ENCODE measurements at regions not wholly inside any gene's neighbourhood (a gene's known extent, or its start where the extent isn't known, plus 50 kb on each side); places are given as distances from the start of the nearest gene placed in this dataset.

DNA sequence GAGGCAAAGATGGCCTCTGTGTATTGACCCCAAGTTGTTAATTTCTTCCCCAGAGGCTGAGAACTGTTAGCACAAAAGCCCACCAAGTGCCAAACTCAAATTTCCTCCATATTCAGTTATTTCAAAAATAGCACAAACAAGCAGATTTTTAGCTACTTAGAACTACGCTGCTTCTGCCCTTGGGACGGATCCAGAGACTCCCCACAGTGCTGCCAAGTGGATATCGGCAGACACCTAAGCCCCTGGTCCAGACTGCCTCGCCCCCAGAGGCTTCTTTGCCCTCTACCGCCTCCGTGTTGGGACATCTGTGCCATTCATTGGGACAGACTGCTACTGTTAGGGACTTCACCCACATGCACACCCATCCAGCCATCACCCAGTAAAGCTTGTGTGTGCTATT is 188.3 kb downstream of the POSTN start:
- no peak for DNase-seq
- Mint-ChIP-seq H3K27ac (no peak overlapping the region), H3K36me3 (no peaks in the 10 kb centered on the region), H3K9me3 (peaks cover 5 to 6% of the 10 kb centered on the region in 2 donors), H3K27me3 (no peaks in the 10 kb centered on the region), H3K4me3 (no peak overlapping the region), H3K4me1 (no peaks in the 10 kb centered on the region)
- ATAC-seq (replicated peaks) = no peak

- Mint-ChIP-seq H3K4me1 (no peaks in the 10 kb centered on the region), H3K9me3 (peaks cover 5 to 6% of the 10 kb centered on the region in 2 donors), H3K36me3 (no peaks in the 10 kb centered on the region), H3K27me3 (no peaks in the 10 kb centered on the region), H3K27ac (no peak overlapping the region), H3K4me3 (no peak overlapping the region)
- ATAC-seq (replicated peaks) = no peak
- DNase-seq = no peak
Observed at GRCh38 chr13:37409756-37410155, 188.8 kb downstream of the POSTN start.

DNA sequence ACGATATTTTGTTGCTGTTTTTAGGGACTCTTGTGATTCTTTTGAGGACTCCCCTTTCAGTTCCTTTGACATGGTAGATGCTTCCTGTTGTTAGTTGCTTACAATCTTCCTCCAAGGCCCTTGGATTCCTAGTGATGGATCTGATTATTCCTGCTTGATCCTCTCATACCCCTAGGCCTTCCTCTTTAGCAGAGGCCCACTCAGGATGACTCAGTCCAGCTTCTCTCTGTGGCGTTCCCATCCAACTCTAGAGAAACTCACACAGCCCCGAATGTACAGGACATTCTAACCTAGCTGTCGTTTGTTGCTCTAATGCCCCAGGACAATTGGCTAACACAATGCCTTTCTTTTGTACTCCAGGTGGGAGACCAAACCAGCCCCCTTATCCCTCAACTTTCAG is 191.4 kb downstream of the POSTN start:
- ATAC-seq (replicated peaks) = no peak
- Mint-ChIP-seq H3K27ac (no peak overlapping the region), H3K36me3 (no peaks in the 10 kb centered on the region), H3K27me3 (no peaks in the 10 kb centered on the region), H3K4me1 (no peaks in the 10 kb centered on the region), H3K9me3 (peaks cover 5 to 6% of the 10 kb centered on the region in 2 donors), H3K4me3 (no peak overlapping the region)
- no peak for DNase-seq

DNA sequence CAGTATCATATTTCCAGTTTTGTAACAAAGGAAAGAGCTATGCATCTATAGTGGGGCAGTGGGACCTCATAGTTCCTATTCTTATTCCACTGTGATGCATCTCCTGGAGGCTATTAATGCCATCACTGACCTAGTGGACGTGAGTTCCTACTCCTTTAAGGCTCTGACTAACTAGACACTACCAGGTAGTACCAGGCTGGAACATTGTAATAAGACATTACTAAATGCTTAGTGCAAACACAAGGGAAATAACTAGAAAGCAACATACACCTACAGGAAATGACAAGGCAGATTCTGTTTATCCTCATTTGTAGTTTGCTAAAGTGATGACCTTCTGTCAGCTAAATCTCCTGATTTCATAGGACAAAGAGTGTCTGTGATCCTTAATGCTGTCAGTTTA is 192.5 kb downstream of the POSTN start:
- DNase-seq (no peak), ATAC-seq (replicated peaks) (no peak)
- no peaks in the 10 kb centered on the region for H3K27me3 Mint-ChIP-seq
- H3K9me3 Mint-ChIP-seq = peaks cover 6% of the 10 kb centered on the region in 2 donors
- H3K27ac Mint-ChIP-seq = no peak overlapping the region
- H3K4me3 Mint-ChIP-seq = no peak overlapping the region
- no peaks in the 10 kb centered on the region for H3K36me3 Mint-ChIP-seq
- no peaks in the 10 kb centered on the region for H3K4me1 Mint-ChIP-seq

DNA sequence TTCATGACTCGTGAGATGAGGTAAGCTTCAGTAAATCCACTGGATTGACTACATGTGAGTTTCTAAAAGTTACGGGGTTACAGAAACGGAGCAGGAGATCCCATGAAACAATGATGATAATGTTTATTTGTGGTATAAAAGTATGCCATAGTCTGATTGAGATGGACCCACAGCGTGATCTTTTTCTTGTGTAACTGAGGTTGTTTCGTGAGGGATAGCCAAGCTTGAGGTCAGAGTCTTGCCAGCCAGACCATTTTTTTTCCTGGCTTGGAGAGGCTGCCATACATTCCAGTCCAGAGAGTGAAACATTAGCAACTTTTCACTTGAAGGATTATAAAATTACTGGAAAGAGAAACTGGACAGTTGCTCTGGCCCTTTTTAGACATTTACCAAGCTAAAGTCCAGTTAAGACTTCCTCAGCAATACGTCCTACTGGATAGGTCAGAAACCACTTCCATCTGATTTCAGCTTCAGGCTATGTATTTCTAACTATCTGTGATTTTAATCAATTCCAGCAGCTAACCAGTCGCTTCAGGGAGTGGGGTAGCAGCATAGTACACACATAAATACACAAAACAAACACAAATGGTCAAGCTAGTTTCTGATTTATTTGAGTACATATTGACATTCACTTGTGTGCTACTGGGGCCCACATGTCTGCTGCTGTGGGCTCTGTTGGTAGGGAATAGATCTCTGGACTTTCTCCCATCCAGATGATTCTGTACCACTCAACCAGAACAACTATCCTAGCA is 194.6 kb downstream of the POSTN start:
- no peak for ATAC-seq (replicated peaks)

DNA sequence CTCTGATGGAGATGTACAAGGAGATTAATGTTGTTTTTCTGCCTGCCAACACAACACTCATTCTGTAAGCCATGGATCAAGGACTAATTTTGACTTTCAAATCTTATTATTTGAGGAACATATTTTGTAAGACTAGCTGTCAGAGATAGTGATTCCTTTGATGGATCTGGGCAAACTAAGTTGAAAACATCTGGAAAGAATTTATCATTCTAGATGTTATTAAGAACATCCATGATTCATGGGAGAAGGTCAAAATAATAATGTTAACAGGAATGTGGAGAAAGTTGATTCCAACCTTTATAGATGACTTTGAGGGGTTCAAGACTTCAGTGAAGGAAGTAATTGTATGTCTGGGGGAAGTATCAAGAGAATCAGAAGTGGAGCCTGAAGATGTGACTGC is 196.8 kb downstream of the POSTN start:
- Mint-ChIP-seq H3K27ac (no peak overlapping the region), H3K4me3 (no peak overlapping the region), H3K36me3 (no peaks in the 10 kb centered on the region), H3K4me1 (no peaks in the 10 kb centered on the region), H3K9me3 (peaks cover 8% of the 10 kb centered on the region in 2 donors), H3K27me3 (no peaks in the 10 kb centered on the region)
- DNase-seq (no peak), ATAC-seq (replicated peaks) (no peak)

More for the DNA sequence above, 194.6 kb downstream of the POSTN start:
- Mint-ChIP-seq H3K36me3 (no peaks in the 10 kb centered on the region), H3K27me3 (no peaks in the 10 kb centered on the region), H3K27ac (no peak overlapping the region), H3K9me3 (peaks cover 5 to 9% of the 10 kb centered on the region in 2 donors), H3K4me1 (no peaks in the 10 kb centered on the region), H3K4me3 (no peak overlapping the region)
- DNase-seq = no peak

GRCh38 chr13:37397535-37397934 is 201.0 kb downstream of the POSTN start:
- Mint-ChIP-seq H3K27ac (no peak overlapping the region), H3K4me1 (no peaks in the 10 kb centered on the region), H3K4me3 (no peak overlapping the region), H3K36me3 (no peaks in the 10 kb centered on the region), H3K9me3 (peaks cover 7 to 10% of the 10 kb centered on the region in 2 donors), H3K27me3 (no peaks in the 10 kb centered on the region)
- ATAC-seq (replicated peaks) = no peak
- no peak for DNase-seq

DNA sequence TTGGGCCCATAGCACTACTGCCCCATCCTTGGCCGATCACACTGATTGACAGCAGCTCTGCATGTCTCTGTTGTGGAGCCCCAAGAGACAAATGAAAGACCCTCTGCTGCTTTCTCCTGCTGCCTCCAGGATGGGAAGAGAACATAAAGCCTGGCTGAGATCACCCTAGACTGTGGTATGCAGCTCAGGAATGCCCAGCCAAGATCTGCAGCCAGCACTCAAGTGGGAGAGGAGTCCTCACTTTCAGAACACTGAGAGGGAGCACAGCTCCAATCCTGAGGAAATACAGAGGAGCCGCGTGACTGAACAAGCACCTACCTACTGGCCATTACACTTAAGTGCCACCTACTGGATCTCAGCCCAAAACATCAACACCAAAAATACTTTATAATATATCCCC is 203.0 kb downstream of the POSTN start:
- no peaks in the 10 kb centered on the region for H3K4me1 Mint-ChIP-seq
- DNase-seq (no peak), ATAC-seq (replicated peaks) (no peak)
- no peak overlapping the region for H3K4me3 Mint-ChIP-seq
- H3K27me3 Mint-ChIP-seq = no peaks in the 10 kb centered on the region
- H3K9me3 Mint-ChIP-seq = peaks cover 4 to 9% of the 10 kb centered on the region in 2 donors
- no peaks in the 10 kb centered on the region for H3K36me3 Mint-ChIP-seq
- no peak overlapping the region for H3K27ac Mint-ChIP-seq

GRCh38 chr13:37392389-37392788 is 206.2 kb downstream of the POSTN start:
- H3K27ac Mint-ChIP-seq = no peak overlapping the region
- no peaks in the 10 kb centered on the region for H3K27me3 Mint-ChIP-seq
- peaks cover 0 to 6% of the 10 kb centered on the region in 2 donors for H3K9me3 Mint-ChIP-seq
- H3K36me3 Mint-ChIP-seq = no peaks in the 10 kb centered on the region
- ATAC-seq (replicated peaks) (no peak), DNase-seq (no peak)
- H3K4me1 Mint-ChIP-seq = no peaks in the 10 kb centered on the region
- H3K4me3 Mint-ChIP-seq = no peak overlapping the region

- no peaks in the 10 kb centered on the region for H3K4me1 Mint-ChIP-seq
- no peak for ATAC-seq (replicated peaks)
- no peak for DNase-seq
- H3K9me3 Mint-ChIP-seq = peaks cover 0 to 6% of the 10 kb centered on the region in 2 donors
- no peak overlapping the region for H3K27ac Mint-ChIP-seq
- H3K27me3 Mint-ChIP-seq = no peaks in the 10 kb centered on the region
- H3K36me3 Mint-ChIP-seq = no peaks in the 10 kb centered on the region
- H3K4me3 Mint-ChIP-seq = no peak overlapping the region
Observed at GRCh38 chr13:37390735-37391134, 207.8 kb downstream of the POSTN start.

- DNase-seq (no peak), ATAC-seq (replicated peaks) (no peak)
- no peak overlapping the region for H3K27ac Mint-ChIP-seq
- H3K36me3 Mint-ChIP-seq = no peaks in the 10 kb centered on the region
- no peak overlapping the region for H3K4me3 Mint-ChIP-seq
- H3K27me3 Mint-ChIP-seq = no peaks in the 10 kb centered on the region
- H3K9me3 Mint-ChIP-seq = peaks cover 0 to 4% of the 10 kb centered on the region in 2 donors
- H3K4me1 Mint-ChIP-seq = no peaks in the 10 kb centered on the region
Observed at GRCh38 chr13:37385956-37386670, 212.5 kb downstream of the POSTN start.

DNA sequence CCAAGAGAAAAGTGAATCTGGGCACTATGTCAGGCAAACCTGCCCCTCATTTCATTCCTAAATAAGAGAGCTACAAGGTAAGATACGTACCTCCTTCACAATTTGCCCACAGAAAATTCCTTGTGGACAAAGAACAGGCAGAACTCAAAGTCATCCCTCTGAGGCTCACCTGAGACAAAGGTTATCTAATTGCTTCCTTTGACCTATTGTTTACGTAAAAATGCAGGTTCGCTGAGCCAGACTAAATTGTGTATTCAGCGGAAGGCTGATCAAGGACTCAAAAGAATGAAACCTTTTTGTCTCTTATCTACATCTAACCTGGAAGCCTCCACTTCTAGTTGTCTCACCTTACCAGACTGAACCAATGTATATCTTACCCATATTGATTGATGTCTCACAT is 213.3 kb downstream of the POSTN start:
- ATAC-seq (replicated peaks) = no peak
- H3K4me1 Mint-ChIP-seq = no peaks in the 10 kb centered on the region
- H3K27me3 Mint-ChIP-seq = no peaks in the 10 kb centered on the region
- H3K27ac Mint-ChIP-seq = no peak overlapping the region
- H3K4me3 Mint-ChIP-seq = no peak overlapping the region
- DNase-seq = no peak
- no peaks in the 10 kb centered on the region for H3K36me3 Mint-ChIP-seq
- H3K9me3 Mint-ChIP-seq = peaks cover 0 to 5% of the 10 kb centered on the region in 2 donors

DNA sequence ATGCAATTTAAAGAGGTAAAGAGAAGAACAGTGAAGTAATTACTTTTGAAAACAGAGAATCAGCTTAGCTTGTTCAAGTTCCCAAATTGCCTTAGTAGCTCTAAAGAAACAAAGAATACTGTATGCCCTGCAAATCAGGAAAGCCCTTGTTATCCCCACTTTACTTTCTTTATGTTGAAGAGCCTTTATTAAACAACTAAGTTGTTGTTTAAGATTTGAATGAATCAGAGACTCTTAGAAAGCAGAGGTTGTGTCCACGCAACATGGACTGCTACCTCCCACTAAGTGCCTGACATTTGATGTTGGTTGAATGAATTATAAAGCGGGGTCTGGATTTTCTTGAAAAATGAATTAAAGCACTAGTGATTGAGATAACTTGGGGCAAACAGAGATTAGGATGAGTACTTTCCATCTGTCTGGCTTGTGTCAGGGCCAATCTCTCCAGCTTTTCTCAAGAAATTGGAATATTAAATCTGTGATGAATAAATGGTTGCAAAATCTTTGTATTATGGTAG is 214.7 kb downstream of the POSTN start:
- H3K27me3 Mint-ChIP-seq = no peaks in the 10 kb centered on the region
- H3K4me3 Mint-ChIP-seq = no peak overlapping the region
- H3K27ac Mint-ChIP-seq = no peak overlapping the region
- no peak for ATAC-seq (replicated peaks)
- H3K9me3 Mint-ChIP-seq = peaks cover 0 to 4% of the 10 kb centered on the region in 2 donors
- no peaks in the 10 kb centered on the region for H3K36me3 Mint-ChIP-seq
- no peak for DNase-seq
- H3K4me1 Mint-ChIP-seq = no peaks in the 10 kb centered on the region

- DNase-seq (no peak), ATAC-seq (replicated peaks) (no peak)
- H3K27me3 Mint-ChIP-seq = no peaks in the 10 kb centered on the region
- H3K36me3 Mint-ChIP-seq = no peaks in the 10 kb centered on the region
- no peak overlapping the region for H3K27ac Mint-ChIP-seq
- H3K9me3 Mint-ChIP-seq = peaks cover 0 to 4% of the 10 kb centered on the region in 2 donors
- H3K4me3 Mint-ChIP-seq = no peak overlapping the region
- H3K4me1 Mint-ChIP-seq = no peaks in the 10 kb centered on the region
Observed at GRCh38 chr13:37383046-37383445, 215.5 kb downstream of the POSTN start.

- ATAC-seq (replicated peaks) (no peak), DNase-seq (no peak)
- no peaks in the 10 kb centered on the region for H3K4me1 Mint-ChIP-seq
- no peaks in the 10 kb centered on the region for H3K27me3 Mint-ChIP-seq
- no peak overlapping the region for H3K4me3 Mint-ChIP-seq
- H3K9me3 Mint-ChIP-seq = peaks cover 0 to 4% of the 10 kb centered on the region in 2 donors
- H3K27ac Mint-ChIP-seq = no peak overlapping the region
- H3K36me3 Mint-ChIP-seq = no peaks in the 10 kb centered on the region
Observed at GRCh38 chr13:37382146-37382545, 216.4 kb downstream of the POSTN start.
